ENCODE measurements at regions not wholly inside any gene's neighbourhood (a gene's known extent, or its start where the extent isn't known, plus 50 kb on each side); places are given as distances from the start of the nearest gene placed in this dataset.

DNA sequence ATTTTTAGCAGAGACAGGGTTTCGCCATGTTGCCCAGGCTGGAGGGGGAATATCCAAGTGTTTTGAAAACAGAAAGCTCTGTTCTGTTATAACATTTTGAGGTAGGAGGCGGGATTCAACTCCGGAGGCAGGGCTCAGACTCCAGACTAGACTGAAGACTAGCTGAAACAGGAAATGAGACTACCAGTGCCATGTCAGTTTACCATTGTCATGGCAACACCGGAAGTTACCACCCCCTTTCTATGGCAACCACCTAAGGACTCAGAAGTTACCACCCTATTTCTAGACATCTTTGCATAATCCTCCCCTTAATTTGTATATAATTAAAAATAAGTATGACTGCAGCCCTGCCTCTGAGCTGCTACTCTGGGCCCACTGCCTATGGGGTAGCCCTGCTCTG, 1069.1 kb upstream of the AUTS2 start:
- Mint-ChIP-seq H3K4me1 (no peaks in the 10 kb centered on the region), H3K27me3 (ENCODE audit: low read depth in 3 of 3) (no peaks in the 10 kb centered on the region), H3K4me3 (no peak overlapping the region), H3K36me3 (no peaks in the 10 kb centered on the region), H3K9me3 (peaks cover 7 to 34% (median 11%) of the 10 kb centered on the region in 6 donors), H3K27ac (no peak overlapping the region)
- DNase-seq = no peak

DNA sequence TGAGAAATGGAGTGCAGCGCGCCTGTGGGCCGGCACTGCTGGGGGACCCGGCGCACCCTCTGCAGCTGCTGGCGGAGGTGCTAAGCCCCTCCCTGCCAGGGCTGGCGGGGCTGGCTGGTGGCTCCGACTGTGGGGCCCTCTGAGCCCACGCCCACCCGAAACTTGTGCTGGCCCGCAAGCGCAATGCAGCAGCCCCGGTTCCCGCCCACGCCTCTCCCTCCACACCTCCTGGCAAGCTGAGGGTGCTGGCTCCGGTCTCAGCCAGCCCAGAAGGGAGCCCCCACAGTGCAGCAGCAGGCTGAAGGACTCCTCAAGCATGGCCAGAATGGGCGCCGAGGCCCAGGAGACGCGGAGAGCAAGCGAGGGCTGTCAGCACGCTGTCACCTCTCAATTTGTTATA, 1063.0 kb upstream of the AUTS2 start:
- no peak overlapping the region for H3K27ac Mint-ChIP-seq
- H3K4me1 Mint-ChIP-seq = no peaks in the 10 kb centered on the region
- H3K27me3 Mint-ChIP-seq (ENCODE audit: low read depth in 3 of 3) = peaks cover 0 to 4% (median 0%) of the 10 kb centered on the region in 3 donors
- H3K36me3 Mint-ChIP-seq = no peaks in the 10 kb centered on the region
- no peak overlapping the region for H3K4me3 Mint-ChIP-seq
- H3K9me3 Mint-ChIP-seq = peaks cover 0 to 20% (median 1%) of the 10 kb centered on the region in 6 donors
- no peak for DNase-seq

GRCh38 chr7:68537051-68537773, 1061.1 kb upstream of the AUTS2 start:
- Mint-ChIP-seq H3K4me1 (no peaks in the 10 kb centered on the region), H3K27ac (no peak overlapping the region), H3K9me3 (peaks cover 0 to 26% (median 3%) of the 10 kb centered on the region in 6 donors), H3K36me3 (no peaks in the 10 kb centered on the region), H3K27me3 (ENCODE audit: low read depth in 3 of 3) (peaks cover 0 to 4% (median 0%) of the 10 kb centered on the region in 3 donors), H3K4me3 (no peak overlapping the region)
- no peak for DNase-seq

DNA sequence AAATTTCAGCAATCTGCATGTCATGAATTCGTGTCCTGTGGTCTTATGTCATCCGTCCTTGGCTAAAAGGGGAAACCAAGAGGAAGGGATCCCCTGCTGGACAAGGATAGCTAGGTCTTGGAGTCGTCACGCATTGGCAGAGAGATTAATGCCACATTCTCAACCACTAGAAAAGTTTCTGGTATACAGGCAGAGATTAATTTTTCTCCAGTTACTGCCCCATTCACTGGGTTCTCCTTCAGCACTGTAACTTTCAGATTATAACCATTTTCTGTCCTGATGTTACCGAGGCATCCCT, 1060.6 kb upstream of the AUTS2 start:
- no peaks in the 10 kb centered on the region for H3K4me1 Mint-ChIP-seq
- no peaks in the 10 kb centered on the region for H3K36me3 Mint-ChIP-seq
- no peak overlapping the region for H3K4me3 Mint-ChIP-seq
- peaks cover 0 to 26% (median 3%) of the 10 kb centered on the region in 6 donors for H3K9me3 Mint-ChIP-seq
- DNase-seq = no peak
- peaks cover 0 to 4% (median 0%) of the 10 kb centered on the region in 3 donors for H3K27me3 Mint-ChIP-seq (ENCODE audit: low read depth in 3 of 3)
- H3K27ac Mint-ChIP-seq = no peak overlapping the region

DNA sequence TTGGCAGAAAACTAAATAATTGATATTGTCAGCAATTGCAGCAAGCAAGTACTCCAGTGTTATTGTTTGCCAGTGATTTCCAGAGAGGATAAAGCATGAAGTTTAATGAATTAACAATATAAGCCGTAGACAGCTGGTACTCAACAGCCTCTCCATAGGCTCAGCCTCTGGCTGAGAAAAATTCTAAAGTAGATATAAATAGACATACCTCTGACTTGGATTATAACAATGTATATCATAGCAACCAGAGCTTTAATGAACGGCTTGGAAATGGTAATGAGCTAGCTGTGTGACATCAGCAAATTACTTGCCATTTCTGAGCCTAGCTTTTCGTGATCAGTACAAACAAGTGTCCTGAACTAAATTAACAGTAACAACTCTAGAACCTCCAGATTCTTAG, 1055.4 kb upstream of the AUTS2 start:
- H3K27ac Mint-ChIP-seq = no peak overlapping the region
- no peaks in the 10 kb centered on the region for H3K4me1 Mint-ChIP-seq
- H3K36me3 Mint-ChIP-seq = no peaks in the 10 kb centered on the region
- H3K9me3 Mint-ChIP-seq = peaks cover 0 to 26% (median 9%) of the 10 kb centered on the region in 6 donors
- DNase-seq = no peak
- peaks cover 0 to 3% (median 0%) of the 10 kb centered on the region in 3 donors for H3K27me3 Mint-ChIP-seq (ENCODE audit: low read depth in 3 of 3)
- no peak overlapping the region for H3K4me3 Mint-ChIP-seq

DNA sequence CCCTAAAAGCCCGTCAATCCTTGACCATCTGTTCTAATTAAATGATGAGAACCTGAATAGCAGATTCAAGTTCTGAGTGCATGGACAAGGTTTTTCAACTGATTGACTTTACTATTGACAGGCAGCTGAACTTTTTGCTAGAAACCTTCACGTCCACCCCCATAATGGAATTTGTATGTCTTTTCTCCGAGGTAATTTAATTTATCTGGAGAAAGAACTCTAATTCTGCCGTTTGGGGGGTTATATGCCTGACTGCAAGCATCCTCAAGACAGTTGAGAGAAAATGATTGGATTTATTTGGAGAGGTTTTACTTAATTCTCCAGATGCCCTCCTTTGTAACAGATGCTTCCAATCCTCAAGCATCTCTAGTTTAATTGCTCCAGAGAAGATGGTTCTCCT, 1053.4 kb upstream of the AUTS2 start:
- no peaks in the 10 kb centered on the region for H3K27me3 Mint-ChIP-seq (ENCODE audit: low read depth in 3 of 3)
- no peaks in the 10 kb centered on the region for H3K4me1 Mint-ChIP-seq
- no peak overlapping the region for H3K4me3 Mint-ChIP-seq
- H3K27ac Mint-ChIP-seq = no peak overlapping the region
- no peaks in the 10 kb centered on the region for H3K36me3 Mint-ChIP-seq
- DNase-seq = no peak
- peaks cover 0 to 26% (median 14%) of the 10 kb centered on the region in 6 donors for H3K9me3 Mint-ChIP-seq

DNA sequence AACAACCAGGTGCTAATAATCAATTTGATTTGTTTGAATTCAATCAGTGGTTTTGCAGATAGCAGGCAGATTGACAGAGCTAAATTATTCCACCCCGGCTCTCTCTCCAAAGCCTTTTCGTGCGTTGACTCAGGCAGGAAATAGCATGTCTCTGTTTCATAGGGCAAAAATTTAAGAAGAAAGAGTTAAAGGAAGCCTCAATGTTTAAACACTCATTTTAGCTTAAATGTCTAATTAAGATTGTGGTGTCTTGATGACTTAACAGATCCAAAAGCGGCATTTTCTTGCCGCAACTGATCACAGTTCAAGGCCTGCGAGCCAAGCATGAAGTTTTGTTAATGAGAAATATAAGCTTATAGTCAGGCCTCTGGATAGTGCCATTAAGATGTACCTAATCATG, 1051.1 kb upstream of the AUTS2 start:
- Mint-ChIP-seq H3K27me3 (ENCODE audit: low read depth in 3 of 3) (no peaks in the 10 kb centered on the region), H3K9me3 (peaks cover 0 to 23% (median 13%) of the 10 kb centered on the region in 6 donors), H3K4me3 (no peak overlapping the region), H3K36me3 (no peaks in the 10 kb centered on the region), H3K27ac (no peak overlapping the region), H3K4me1 (no peaks in the 10 kb centered on the region)
- no peak for DNase-seq

DNA sequence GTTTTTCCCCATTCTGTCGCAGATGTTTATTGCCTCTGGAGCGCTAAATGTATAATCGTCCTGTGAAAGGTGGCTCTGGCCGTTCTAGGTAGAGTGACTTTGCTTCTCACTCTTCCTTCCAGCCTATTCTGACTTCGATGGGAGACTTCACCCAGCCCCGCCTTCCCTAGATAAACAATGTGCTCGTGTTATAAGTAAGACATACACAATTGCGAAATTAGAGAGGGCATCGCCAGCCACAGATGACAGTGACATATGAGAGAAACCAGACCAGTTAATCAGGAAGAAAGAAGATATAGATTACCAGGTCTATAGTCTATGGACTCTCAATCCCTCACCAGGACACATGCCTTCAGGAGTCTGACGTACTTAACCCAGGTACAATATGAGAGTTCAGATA, 1050.5 kb upstream of the AUTS2 start:
- no peak for DNase-seq
- Mint-ChIP-seq H3K4me3 (no peak overlapping the region), H3K4me1 (no peaks in the 10 kb centered on the region), H3K9me3 (peaks cover 0 to 23% (median 13%) of the 10 kb centered on the region in 6 donors), H3K36me3 (no peaks in the 10 kb centered on the region), H3K27me3 (ENCODE audit: low read depth in 3 of 3) (no peaks in the 10 kb centered on the region), H3K27ac (no peak overlapping the region)

- Mint-ChIP-seq H3K36me3 (no peaks in the 10 kb centered on the region), H3K4me3 (no peak overlapping the region), H3K27ac (no peak overlapping the region), H3K4me1 (no peaks in the 10 kb centered on the region), H3K27me3 (ENCODE audit: low read depth in 3 of 3) (no peaks in the 10 kb centered on the region), H3K9me3 (peaks cover 0 to 28% (median 11%) of the 10 kb centered on the region in 6 donors)
- DNase-seq = no peak
Measured at GRCh38 chr7:68550027-68550426, 1048.2 kb upstream of the AUTS2 start.

DNA sequence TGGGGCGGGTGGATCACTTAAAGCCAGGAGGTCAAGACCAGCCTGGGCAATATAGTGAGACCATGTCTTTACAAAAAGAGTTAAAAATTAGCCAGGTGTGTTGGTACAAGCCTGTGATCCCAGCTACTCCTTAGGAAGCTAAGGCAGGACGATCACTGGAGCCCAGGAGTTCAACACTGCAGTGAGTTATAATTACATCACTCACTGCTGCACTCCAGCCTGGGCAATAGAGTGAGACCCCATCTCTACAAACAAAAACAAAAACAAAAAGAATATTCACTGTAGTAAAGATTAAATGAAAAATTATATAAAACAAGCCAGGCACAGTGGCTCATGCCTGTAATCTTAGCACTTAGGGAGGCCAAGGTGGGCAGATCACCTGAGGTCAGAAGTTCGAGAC, 1047.6 kb upstream of the AUTS2 start:
- peaks cover 0 to 29% (median 11%) of the 10 kb centered on the region in 6 donors for H3K9me3 Mint-ChIP-seq
- H3K4me1 Mint-ChIP-seq = no peaks in the 10 kb centered on the region
- H3K27ac Mint-ChIP-seq = no peak overlapping the region
- no peak overlapping the region for H3K4me3 Mint-ChIP-seq
- no peaks in the 10 kb centered on the region for H3K27me3 Mint-ChIP-seq (ENCODE audit: low read depth in 3 of 3)
- no peak for DNase-seq
- no peaks in the 10 kb centered on the region for H3K36me3 Mint-ChIP-seq

- Mint-ChIP-seq H3K27ac (no peak overlapping the region), H3K4me3 (no peak overlapping the region), H3K36me3 (no peaks in the 10 kb centered on the region), H3K4me1 (no peaks in the 10 kb centered on the region), H3K9me3 (peaks cover 0 to 15% (median 5%) of the 10 kb centered on the region in 6 donors), H3K27me3 (ENCODE audit: low read depth in 3 of 3) (no peaks in the 10 kb centered on the region)
- DNase-seq = no peak
Measured at GRCh38 chr7:68556537-68556936, 1041.7 kb upstream of the AUTS2 start.

- H3K9me3 Mint-ChIP-seq = peaks cover 0 to 19% (median 4%) of the 10 kb centered on the region in 6 donors
Measured at GRCh38 chr7:68559518-68559917, 1038.8 kb upstream of the AUTS2 start.

DNA sequence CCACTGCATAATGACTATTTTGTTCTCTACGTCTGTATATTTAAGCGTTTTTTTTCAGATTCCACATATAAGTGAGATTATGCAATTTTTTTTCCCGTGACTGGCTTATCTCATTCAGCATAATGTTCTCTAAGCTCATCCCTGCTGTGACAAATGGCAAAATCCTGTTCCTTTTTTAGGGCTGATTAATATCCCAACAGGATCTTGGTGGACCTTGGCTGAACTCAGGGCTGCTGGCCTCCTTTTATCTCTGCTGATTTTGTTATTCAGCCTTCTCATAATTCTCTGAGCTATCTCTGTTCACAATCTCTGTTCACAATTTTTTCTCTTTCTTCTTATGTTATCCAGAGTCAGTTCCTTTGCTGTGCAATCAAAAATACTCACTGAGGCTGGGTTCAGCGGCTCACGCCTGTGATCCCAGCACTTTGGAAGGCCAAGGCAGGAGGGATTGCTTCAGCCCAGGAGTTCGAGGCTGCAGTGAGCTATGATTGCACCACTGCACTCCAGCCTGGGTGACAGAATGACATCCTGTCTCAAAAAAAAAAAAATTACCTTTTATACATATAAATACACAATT, 1035.9 kb upstream of the AUTS2 start:
- Mint-ChIP-seq H3K27ac (no peak overlapping the region), H3K9me3 (peaks cover 0 to 17% (median 5%) of the 10 kb centered on the region in 6 donors), H3K36me3 (no peaks in the 10 kb centered on the region), H3K4me1 (no peaks in the 10 kb centered on the region), H3K4me3 (no peak overlapping the region), H3K27me3 (ENCODE audit: low read depth in 3 of 3) (peaks cover 0 to 2% (median 2%) of the 10 kb centered on the region in 3 donors)
- no peak for DNase-seq

More at GRCh38 chr7:68559518-68559917, 1038.8 kb upstream of the AUTS2 start:
- H3K27ac Mint-ChIP-seq = no peak overlapping the region
- peaks cover 0 to 2% (median 2%) of the 10 kb centered on the region in 3 donors for H3K27me3 Mint-ChIP-seq (ENCODE audit: low read depth in 3 of 3)
- DNase-seq = no peak
- no peaks in the 10 kb centered on the region for H3K36me3 Mint-ChIP-seq
- no peak overlapping the region for H3K4me3 Mint-ChIP-seq
- H3K4me1 Mint-ChIP-seq = no peaks in the 10 kb centered on the region

DNA sequence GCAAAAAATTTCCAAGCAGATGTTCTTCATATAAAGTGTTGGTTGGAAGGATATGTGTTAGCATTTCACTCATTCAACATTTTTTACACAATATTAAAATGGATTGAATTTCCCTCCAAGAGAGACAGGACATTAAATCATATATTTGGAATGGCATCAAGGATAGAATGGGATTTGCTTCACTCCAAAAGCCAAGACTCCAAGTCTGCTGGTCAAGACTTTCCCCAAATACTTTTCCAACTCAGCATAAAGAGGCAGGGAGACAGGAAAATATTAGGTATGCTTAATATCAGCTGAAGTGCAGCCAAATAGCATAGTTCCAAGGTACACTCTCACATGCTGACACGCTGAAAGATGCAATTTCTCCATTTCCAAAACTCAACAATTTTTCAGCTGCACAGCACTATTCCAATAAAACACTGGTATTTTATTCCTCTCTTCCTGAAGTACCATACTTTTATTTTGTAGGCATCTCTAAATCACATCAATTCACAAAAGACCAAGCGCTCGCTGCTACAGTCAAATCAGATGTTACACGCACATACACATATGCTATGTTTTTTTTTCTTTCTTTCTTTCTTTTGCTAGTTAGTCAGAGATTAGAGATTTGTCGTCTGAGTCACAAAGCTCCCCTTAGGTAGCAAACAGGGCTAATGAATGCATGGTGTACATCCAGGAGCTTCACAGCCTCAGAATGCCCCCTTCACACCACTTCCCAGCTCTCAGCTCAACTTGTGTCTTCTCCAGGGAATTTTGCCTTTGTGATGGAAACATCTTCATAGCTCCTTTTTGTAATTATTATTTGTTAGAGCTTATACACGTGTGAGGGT, 1033.8 kb upstream of the AUTS2 start:
- DNase-seq = no peak
- Mint-ChIP-seq H3K4me1 (no peaks in the 10 kb centered on the region), H3K4me3 (no peak overlapping the region), H3K27me3 (ENCODE audit: low read depth in 3 of 3) (peaks cover 0 to 2% (median 2%) of the 10 kb centered on the region in 3 donors), H3K36me3 (no peaks in the 10 kb centered on the region), H3K27ac (no peak overlapping the region), H3K9me3 (peaks cover 0 to 13% (median 4%) of the 10 kb centered on the region in 6 donors)

Data from immature natural killer cell (primary cell).